GM18858 (cell line): ENCODE measurements at regions not wholly inside any gene's neighbourhood (a gene's known extent, or its start where the extent isn't known, plus 50 kb on each side); places are given as distances from the start of the nearest gene placed in this dataset.

Experiments used
- ATAC-seq: cut with Tn5 transposase; IDR thresholded peaks from one replicate; pipeline ENCODE4 v1.9.1; 2021; ENCODE audit not compliant: unreplicated experiment

- ATAC-seq, result no peak
These were observed 69.1 kb upstream of the GALNT13 start for GRCh38 chr2:153802671-153803070.

GRCh38 chr2:153808679-153809078 lies 63.0 kb upstream of the GALNT13 start:
- ATAC-seq, result no peak

DNA sequence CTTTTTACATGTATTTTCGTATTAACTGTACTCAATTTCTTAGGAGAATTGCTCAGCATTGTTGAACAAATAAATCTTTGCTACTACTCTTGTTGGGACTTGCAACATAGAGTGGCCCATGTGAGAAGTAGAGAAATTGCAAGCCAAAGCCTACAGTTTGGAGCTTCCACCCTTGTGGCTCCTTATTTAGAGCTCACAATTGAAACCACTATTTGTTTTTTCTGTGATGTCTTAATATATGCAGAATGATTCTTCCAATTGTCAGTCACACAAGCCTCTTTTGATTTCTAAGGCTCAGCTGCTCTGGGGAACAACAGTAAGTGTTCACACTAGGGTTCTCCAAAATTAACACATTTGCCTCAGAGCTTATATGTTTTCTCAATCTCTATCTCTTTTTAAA lies 60.2 kb upstream of the GALNT13 start:
- no peak for ATAC-seq

DNA sequence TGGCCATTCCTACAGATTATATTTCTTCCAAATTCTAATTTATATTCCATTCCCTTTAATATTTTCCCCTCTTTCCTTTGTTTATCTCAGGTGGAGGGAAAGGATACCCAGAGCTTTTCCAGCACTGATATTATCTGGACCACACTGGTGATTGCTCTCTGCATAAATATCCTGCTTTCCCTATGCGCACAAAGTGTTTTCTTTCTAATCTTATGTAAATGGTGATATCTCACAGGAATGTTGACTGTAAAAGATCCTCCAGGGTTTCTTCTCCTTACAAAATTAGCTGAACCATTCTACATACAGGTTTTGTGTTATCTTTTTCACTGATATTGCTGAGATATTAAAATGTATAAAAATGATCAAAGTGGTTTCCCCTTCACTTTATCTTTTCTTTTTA lies 59.1 kb upstream of the GALNT13 start:
- no peak for ATAC-seq

DNA sequence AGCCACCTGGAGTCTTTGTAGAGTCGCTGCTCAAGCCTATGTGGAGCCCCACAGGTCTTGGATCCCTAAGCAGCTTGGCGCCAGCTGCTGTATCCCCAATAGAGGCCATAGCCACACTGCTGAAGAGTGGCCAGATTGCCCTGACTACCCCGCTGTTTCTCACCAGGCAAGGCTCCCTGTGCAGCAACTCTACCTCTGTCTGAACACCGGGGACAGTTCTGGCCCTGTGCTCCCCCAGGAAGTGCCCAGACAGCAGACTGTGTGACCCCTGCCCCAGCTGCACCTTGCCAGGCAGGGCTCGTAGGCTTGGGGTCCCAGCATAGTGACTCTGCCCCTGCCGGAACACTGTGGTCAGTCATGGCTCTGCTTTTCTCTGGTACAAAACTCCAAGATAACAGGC lies 53.5 kb upstream of the GALNT13 start:
- ATAC-seq, result no peak

GRCh38 chr2:153819074-153819473 lies 52.6 kb upstream of the GALNT13 start:
- ATAC-seq, result no peak

- ATAC-seq, result no peak
These were observed 52.2 kb upstream of the GALNT13 start for GRCh38 chr2:153819501-153819900.
